ENCODE measurements at regions not wholly inside any gene's neighbourhood (a gene's known extent, or its start where the extent isn't known, plus 50 kb on each side); places are given as distances from the start of the nearest gene placed in this dataset.

GRCh38 chr2:190794377-190794776 is 86.2 kb upstream of the GLS start:
- Histone ChIP-seq H2BK12ac (ENCODE audit: low read depth, low read length) (no peak overlapping the region), H2BK20ac (ENCODE audit: low read length) (0 out of 2 replicates have a peak overlapping the region, but pooled peaks have one; percentile 34), H2BK15ac (ENCODE audit: low read length) (no peak overlapping the region; the same call in 1 of the 2 replicates), H3K4me1 (replicated peaks in 1 of 4; ENCODE audit: control insufficient read depth in 3 of 4, insufficient read depth in 4 of 4, low read length in 3 of 4) (peaks cover 0 to 11% (median 6%) of the 10 kb centered on the region in 4 experiments; a peak in 4 of 7 replicates), H3K36me3 (ENCODE audit: control insufficient read depth in 2 of 4, insufficient read depth in 4 of 4, low read length in 3 of 4) (no peaks in the 10 kb centered on the region), H3K79me1 (ENCODE audit: low read depth, low read length) (no peaks in the 10 kb centered on the region), H4K5ac (ENCODE audit: insufficient read length, low read depth, low read length) (no peak overlapping the region), H3K23me2 (ENCODE audit: low read depth, low read length) (no peaks in the 10 kb centered on the region; the same call in 1 of the 2 replicates), H3K4me2 (ENCODE audit: insufficient read depth in 1 of 2, low read depth in 2 of 2, low read length in 2 of 2) (no peak overlapping the region), H2BK120ac (replicated peaks; ENCODE audit: low read depth, low read length) (no peak overlapping the region), H3K27ac (ENCODE audit: low read depth, low read length) (no peak overlapping the region), H4K20me1 (replicated peaks in 1 of 2; ENCODE audit: control insufficient read depth in 1 of 2, insufficient read depth in 2 of 2, low read length in 2 of 2) (no peaks in the 10 kb centered on the region), H3K9ac (replicated peaks in 1 of 4; ENCODE audit: extremely low read depth in 1 of 4, low read depth in 3 of 4, low read length in 3 of 4) (no peak overlapping the region), H3K14ac (ENCODE audit: insufficient read length) (no peak overlapping the region), H3K4me3 (ENCODE audit: extremely low read depth in 1 of 4, insufficient read depth in 2 of 4, low read depth in 3 of 4, low read length in 4 of 4) (no peak overlapping the region), H3K56ac (replicated peaks; ENCODE audit: insufficient read length, low read depth, low read length) (no peak overlapping the region), H4K8ac (ENCODE audit: extremely low read depth, insufficient read depth, low read length) (no peak overlapping the region), H3K9me3 (ENCODE audit: insufficient read depth in 2 of 2, low read depth in 1 of 2, low read length in 1 of 2) (no peaks in the 10 kb centered on the region), H2BK5ac (ENCODE audit: low read depth, low read length) (no peak overlapping the region), H3K27me3 (replicated peaks in 1 of 4; ENCODE audit: control insufficient read depth in 3 of 4, extremely low read depth in 1 of 4, insufficient read depth in 3 of 4, low read length in 3 of 4) (no peaks in the 10 kb centered on the region), H3K23ac (ENCODE audit: insufficient read length) (no peak overlapping the region), H3K79me2 (ENCODE audit: control insufficient read depth in 1 of 2, insufficient read depth in 2 of 2, low read length in 2 of 2) (no peaks in the 10 kb centered on the region), H3K4ac (replicated peaks; ENCODE audit: insufficient read length, low read depth, low read length) (no peak overlapping the region), H3K18ac (ENCODE audit: extremely low read depth, low read length) (no peak overlapping the region), H2AK5ac (ENCODE audit: low read depth, low read length) (no peak overlapping the region), H2AFZ (ENCODE audit: low read length) (no peak overlapping the region), H4K91ac (replicated peaks; ENCODE audit: insufficient read length, low read length) (peak overlapping the region; percentile 25)
- ChIA-PET POLR2A (ENCODE audit: partially characterized antibody) (no interaction called here), CTCF (ENCODE audit: partially characterized antibody) (interaction anchor here (0.5 to 1.4 kb wide), 5 partner anchors 10 to 255 kb away, joined by 3 read pairs; no protein-coding TSS in a partner anchor)
- no peak for DNase-seq (ENCODE audit: low read depth in 1 of 2, low spot score in 2 of 2)
- WGBS, 2 experiments (ENCODE audit: extremely low coverage in 1 of 2, insufficient coverage in 1 of 2, insufficient read length in 1 of 2, insufficient replicate concordance in 2 of 2, low coverage in 1 of 2, low lambda C conversion rate in 2 of 2, missing lambda C conversion rate in 1 of 2) = 77% methylated on average over 6 of the region's 6 CpGs; no CpG with 5 or more reads in 1 of the 2 experiments
- TF ChIP-seq CTBP2 (IDR thresholded peaks at IDR 0.05; ENCODE audit: borderline replicate concordance, insufficient read depth, insufficient read length, low read length) (no peak), RXRA (IDR thresholded peaks at IDR 0.05; ENCODE audit: insufficient read depth, low read depth, low read length) (no peak), RFX5 (IDR thresholded peaks at IDR 0.05; ENCODE audit: borderline replicate concordance, low read depth, low read length) (no peak), ASH2L (IDR thresholded peaks at IDR 0.05; ENCODE audit: low read length) (no peak), PHF8 (conservative IDR thresholded peaks at IDR 0.05; ENCODE audit: low read depth, low read length) (no peak), ATF3 (IDR thresholded peaks at IDR 0.05; ENCODE audit: insufficient read depth, low read depth, low read length) (no peak), TAF1 (IDR thresholded peaks at IDR 0.05; ENCODE audit: low read depth, low read length) (no peak)
- no peak for FAIRE-seq
